GM12878 (cell line): ENCODE measurements at regions not wholly inside any gene's neighbourhood (a gene's known extent, or its start where the extent isn't known, plus 50 kb on each side); places are given as distances from the start of the nearest gene placed in this dataset.

Source experiments
- ATAC-seq: fragments of 200-7000 bp; cut with Tn5 transposase; 3 replicates; pipeline ENCODE4 v1.9.1; 2020; ENCODE audit warnings: mild to moderate bottlenecking, moderate library complexity
- BruUV-seq: library from RNA; stranded (reverse); fragments of 400-500 nt; replicated peaks from 2 replicates; lab custom pipeline; 2021; lab: Mats Ljungman, UMichigan
- CTCF ChIA-PET: fragments of 300-600 bp; sonication (Branson Sonifier 250); formaldehyde crosslinking; extraction: SDS; loops from one replicate; lab custom pipeline; 2021; ENCODE audit warnings: inconsistent platforms; lab: Yijun Ruan, JAX
- POLR2A ChIA-PET: fragments of 350-600 bp; formaldehyde crosslinking; extraction: SDS; loops from one replicate; lab custom pipeline; 2021; ENCODE audit warnings: inconsistent platforms; lab: Charles Lee
- RAD21 ChIA-PET: fragments of 300-600 bp; sonication (Branson Sonifier 250); formaldehyde crosslinking; loops from one replicate; lab custom pipeline; 2023; ENCODE audit warnings: antibody characterized with exemption; ENCODE audit not compliant: unreplicated experiment; lab: Charles Lee
- SMC1A ChIA-PET: fragments of 300-600 bp; sonication (Branson Sonifier 250); formaldehyde crosslinking; loops from one replicate; lab custom pipeline; 2023; ENCODE audit not compliant: unreplicated experiment, uncharacterized antibody; lab: Charles Lee
- DNase-seq: peaks from one replicate; pipeline ENCODE4 v3.0.0-alpha.2; 2011; ENCODE audit warnings: low read depth, low spot score
- FAIRE-seq: peaks from 3 replicates; lab custom pipeline; 2011; peaks lifted over from hg19 to GRCh38; lab: Jason Lieb, UNC
- H2AFZ ChIP-seq: 2 replicates; pipeline ENCODE4 v1.6.0; 2011; ENCODE audit warnings: low read depth, low read length, control low read depth; ENCODE audit not compliant: control insufficient read depth
- H3K27ac ChIP-seq: 2 replicates; pipeline ENCODE4 v1.5.1; 2011; ENCODE audit warnings: control low read depth; ENCODE audit not compliant: control insufficient read depth, insufficient read depth
- H3K27me3 ChIP-seq, 2 experiments: replicated peaks in 1 of 2; 2 replicates each; pipeline versions ENCODE4 v1.6.0 to v1.6.1; 2011; ENCODE audit warnings: low read length in 1 of 2; ENCODE audit not compliant: control insufficient read depth in 2 of 2, insufficient read depth in 2 of 2
- H3K36me3 ChIP-seq, 2 experiments: 2 replicates each; pipeline ENCODE4 v1.5.1; 2011; ENCODE audit warnings: low read length in 1 of 2; ENCODE audit not compliant: control insufficient read depth in 2 of 2, insufficient read depth in 2 of 2
- H3K4me1 ChIP-seq: 2 replicates; pipeline ENCODE4 v1.6.1; 2011; ENCODE audit warnings: mild to moderate bottlenecking, low read length, moderate library complexity, mixed read lengths; ENCODE audit not compliant: control insufficient read depth, insufficient read depth
- H3K4me2 ChIP-seq: 2 replicates; pipeline ENCODE4 v1.6.0; 2011; ENCODE audit warnings: control low read depth; ENCODE audit not compliant: control insufficient read depth, insufficient read depth
- H3K4me3 ChIP-seq: fragments of 200-600 bp; sonication (generic); 2 replicates; pipeline ENCODE4 v1.5.1; 2016
- H3K79me2 ChIP-seq: 2 replicates; pipeline ENCODE4 v1.6.0; 2011; ENCODE audit warnings: low read length; ENCODE audit not compliant: control insufficient read depth, insufficient read depth
- H3K9ac ChIP-seq: 2 replicates; pipeline ENCODE4 v1.8.0; 2011; ENCODE audit warnings: low read length, control low read depth, mixed read lengths; ENCODE audit not compliant: control insufficient read depth, insufficient read depth
- H3K9me3 ChIP-seq: replicated peaks from 3 replicates; pipeline ENCODE4 v1.5.1; 2011; ENCODE audit warnings: mild to moderate bottlenecking, low read length; ENCODE audit not compliant: control insufficient read depth, insufficient read depth
- H4K20me1 ChIP-seq: 2 replicates; pipeline ENCODE4 v1.6.0; 2011; ENCODE audit not compliant: control insufficient read depth, insufficient read depth
- CBX3 ChIP-seq: fragments of 200-600 bp; sonication (generic); IDR thresholded peaks from 2 replicates; pipeline ENCODE4 v1.6.1; 2016; ENCODE audit warnings: low read depth, borderline replicate concordance
- EED ChIP-seq: sonication (generic); IDR thresholded peaks from 2 replicates; pipeline ENCODE4 v1.6.1; 2016; ENCODE audit warnings: antibody characterized with exemption, low read depth
- EP300 ChIP-seq, 2 experiments: fragments of 150-350 bp in 1 of 2; IDR thresholded peaks; 2 replicates each; pipeline ENCODE4 v1.6.1; 2011 to 2012; ENCODE audit warnings: low read depth in 2 of 2, low read length in 2 of 2, borderline replicate concordance in 1 of 2, improper control_type of control experiment in 1 of 2, inconsistent platforms in 1 of 2; ENCODE audit not compliant: control insufficient read depth in 1 of 2
- HCFC1 ChIP-seq: fragments of 150-350 bp; IDR thresholded peaks from 2 replicates; pipeline ENCODE4 v1.6.1; 2014; ENCODE audit warnings: low read length
- IRF3 ChIP-seq: fragments of 450-650 bp; IDR thresholded peaks from 2 replicates; pipeline ENCODE4 v1.6.1; 2014; ENCODE audit warnings: mild to moderate bottlenecking
- RBBP5 ChIP-seq: fragments of 200-600 bp; sonication (generic); conservative IDR thresholded peaks from 2 replicates; pipeline ENCODE4 v1.6.1; 2016
- SMAD5 ChIP-seq: IDR thresholded peaks from 2 replicates; pipeline ENCODE4 v1.6.1; 2016; ENCODE audit warnings: antibody characterized with exemption, low read depth
- SPI1 ChIP-seq: IDR thresholded peaks from 2 replicates; pipeline ENCODE4 v1.6.1; 2011; ENCODE audit warnings: low read depth, mild to moderate bottlenecking, low read length, moderate library complexity, borderline replicate concordance; ENCODE audit not compliant: insufficient read depth
- SUPT20H ChIP-seq: IDR thresholded peaks from 2 replicates; pipeline ENCODE4 v1.6.1; 2011; ENCODE audit warnings: low read depth, mild to moderate bottlenecking, low read length, moderate library complexity, borderline replicate concordance; ENCODE audit not compliant: control insufficient read depth
- WRNIP1 ChIP-seq: IDR thresholded peaks from 2 replicates; pipeline ENCODE4 v1.6.1; 2011; ENCODE audit warnings: low read depth, low read length, improper control_type of control experiment, borderline replicate concordance
- ZBTB4 ChIP-seq: fragments of 450-650 bp; formaldehyde crosslinking; IDR thresholded peaks from 2 replicates; pipeline ENCODE4 v1.4.0; 2022; ENCODE audit warnings: mild to moderate bottlenecking, moderate library complexity
- WGBS: methylation state at CpG from one replicate; pipeline ENCODE4 v1.1.6; 2016; ENCODE audit warnings: low lambda C conversion rate; ENCODE audit not compliant: insufficient replicate concordance, insufficient coverage; ENCODE audit errors: missing lambda C conversion rate; 5-methylcytosine and 5-hydroxymethylcytosine counted together
- in situ Hi-C: fragments of 300-500 bp; cut with MboI; formaldehyde crosslinking; loops from 9 replicates; pipeline ENCODE4 v1.14.3; 2018; ENCODE audit warnings: mixed read lengths
- intact Hi-C: fragments of 100-400 bp; cut with micrococcal nuclease; formaldehyde crosslinking; loops from one replicate; pipeline ENCODE4 v1.14.2; 2022; ENCODE audit not compliant: unreplicated experiment
- TF ChIP-seq, protein P1 (sequence below): fragments of 450-650 bp; IDR thresholded peaks from 2 replicates; pipeline ENCODE4 v1.6.1; 2018; ENCODE audit warnings: borderline replicate concordance, mild to moderate bottlenecking; ENCODE audit not compliant: partially characterized antibody
- TF ChIP-seq, protein P2 (sequence below): IDR thresholded peaks from 2 replicates; pipeline ENCODE4 v1.6.1; 2012; ENCODE audit warnings: mild to moderate bottlenecking, low read depth, low read length

DNA sequence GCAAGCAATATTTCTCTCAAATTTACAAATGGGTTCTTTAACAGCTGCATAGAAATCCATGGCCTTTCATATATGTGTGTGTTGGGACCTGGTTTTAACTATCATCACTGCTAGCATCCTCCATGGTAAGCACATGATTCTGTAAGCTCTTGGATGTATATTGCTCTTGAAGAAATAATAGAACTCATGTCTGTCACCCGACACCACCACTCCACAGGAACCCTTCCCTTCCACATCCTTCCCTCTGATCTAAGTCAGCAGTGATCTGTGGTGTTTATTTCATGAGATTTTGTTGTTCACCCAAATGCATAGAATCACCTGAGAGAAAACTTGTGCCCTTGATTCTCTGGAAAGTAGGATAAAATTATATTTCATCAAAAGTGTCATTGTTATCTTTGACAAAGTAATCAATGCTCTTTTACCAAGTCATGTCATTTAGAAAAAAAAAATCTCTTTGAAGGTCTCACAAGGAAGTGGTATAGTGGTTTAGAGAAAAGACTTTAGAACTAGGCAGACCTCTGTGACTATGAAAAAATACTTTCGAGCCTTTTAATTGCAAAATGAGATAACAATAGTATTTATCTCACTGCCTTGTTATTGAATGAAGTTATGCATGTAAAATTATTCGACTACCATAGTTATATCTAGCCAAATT, 649.8 kb upstream of the SLC35B3 start:
- intact Hi-C loops (no loop called here), in situ Hi-C loops (no loop called here)
- Histone ChIP-seq H2AFZ (no peak overlapping the region), H4K20me1 (no peaks in the 10 kb centered on the region), H3K27me3 (no peaks in the 10 kb centered on the region), H3K4me1 (no peaks in the 10 kb centered on the region), H3K79me2 (no peaks in the 10 kb centered on the region), H3K27ac (no peak overlapping the region), H3K9ac (no peak overlapping the region), H3K9me3 (no peaks in the 10 kb centered on the region), H3K4me2 (no peak overlapping the region), H3K4me3 (no peak overlapping the region), H3K36me3 (no peaks in the 10 kb centered on the region)
- DNase-seq (no peak), FAIRE-seq (no peak), ATAC-seq (no peak)
- ChIA-PET RAD21 (no interaction called here), POLR2A (no interaction called here), SMC1A (no interaction called here), CTCF (no interaction called here)
- 7% methylated on average over 3 of the region's 3 CpGs for WGBS
- BruUV-seq, result no TSS peak
- TF ChIP-seq SUPT20H, result no peak
- no peak for TF ChIP-seq EP300 (IDR thresholded peaks at IDR 0.05; ENCODE audit: borderline replicate concordance in 1 of 2, control insufficient read depth in 1 of 2, low read depth in 2 of 2, low read length in 2 of 2)
- TF ChIP-seq HCFC1, result no peak
- no peak for TF ChIP-seq EED
- no peak for TF ChIP-seq IRF3
- no peak for TF ChIP-seq RBBP5
- TF ChIP-seq, protein P1, sequence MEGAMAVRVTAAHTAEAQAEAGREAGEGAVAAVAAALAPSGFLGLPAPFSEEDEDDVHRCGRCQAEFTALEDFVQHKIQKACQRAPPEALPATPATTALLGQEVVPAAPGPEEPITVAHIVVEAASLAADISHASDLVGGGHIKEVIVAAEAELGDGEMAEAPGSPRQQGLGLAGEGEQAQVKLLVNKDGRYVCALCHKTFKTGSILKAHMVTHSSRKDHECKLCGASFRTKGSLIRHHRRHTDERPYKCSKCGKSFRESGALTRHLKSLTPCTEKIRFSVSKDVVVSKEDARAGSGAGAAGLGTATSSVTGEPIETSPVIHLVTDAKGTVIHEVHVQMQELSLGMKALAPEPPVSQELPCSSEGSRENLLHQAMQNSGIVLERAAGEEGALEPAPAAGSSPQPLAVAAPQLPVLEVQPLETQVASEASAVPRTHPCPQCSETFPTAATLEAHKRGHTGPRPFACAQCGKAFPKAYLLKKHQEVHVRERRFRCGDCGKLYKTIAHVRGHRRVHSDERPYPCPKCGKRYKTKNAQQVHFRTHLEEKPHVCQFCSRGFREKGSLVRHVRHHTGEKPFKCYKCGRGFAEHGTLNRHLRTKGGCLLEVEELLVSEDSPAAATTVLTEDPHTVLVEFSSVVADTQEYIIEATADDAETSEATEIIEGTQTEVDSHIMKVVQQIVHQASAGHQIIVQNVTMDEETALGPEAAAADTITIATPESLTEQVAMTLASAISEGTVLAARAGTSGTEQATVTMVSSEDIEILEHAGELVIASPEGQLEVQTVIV, result no peak
- TF ChIP-seq, protein P2, sequence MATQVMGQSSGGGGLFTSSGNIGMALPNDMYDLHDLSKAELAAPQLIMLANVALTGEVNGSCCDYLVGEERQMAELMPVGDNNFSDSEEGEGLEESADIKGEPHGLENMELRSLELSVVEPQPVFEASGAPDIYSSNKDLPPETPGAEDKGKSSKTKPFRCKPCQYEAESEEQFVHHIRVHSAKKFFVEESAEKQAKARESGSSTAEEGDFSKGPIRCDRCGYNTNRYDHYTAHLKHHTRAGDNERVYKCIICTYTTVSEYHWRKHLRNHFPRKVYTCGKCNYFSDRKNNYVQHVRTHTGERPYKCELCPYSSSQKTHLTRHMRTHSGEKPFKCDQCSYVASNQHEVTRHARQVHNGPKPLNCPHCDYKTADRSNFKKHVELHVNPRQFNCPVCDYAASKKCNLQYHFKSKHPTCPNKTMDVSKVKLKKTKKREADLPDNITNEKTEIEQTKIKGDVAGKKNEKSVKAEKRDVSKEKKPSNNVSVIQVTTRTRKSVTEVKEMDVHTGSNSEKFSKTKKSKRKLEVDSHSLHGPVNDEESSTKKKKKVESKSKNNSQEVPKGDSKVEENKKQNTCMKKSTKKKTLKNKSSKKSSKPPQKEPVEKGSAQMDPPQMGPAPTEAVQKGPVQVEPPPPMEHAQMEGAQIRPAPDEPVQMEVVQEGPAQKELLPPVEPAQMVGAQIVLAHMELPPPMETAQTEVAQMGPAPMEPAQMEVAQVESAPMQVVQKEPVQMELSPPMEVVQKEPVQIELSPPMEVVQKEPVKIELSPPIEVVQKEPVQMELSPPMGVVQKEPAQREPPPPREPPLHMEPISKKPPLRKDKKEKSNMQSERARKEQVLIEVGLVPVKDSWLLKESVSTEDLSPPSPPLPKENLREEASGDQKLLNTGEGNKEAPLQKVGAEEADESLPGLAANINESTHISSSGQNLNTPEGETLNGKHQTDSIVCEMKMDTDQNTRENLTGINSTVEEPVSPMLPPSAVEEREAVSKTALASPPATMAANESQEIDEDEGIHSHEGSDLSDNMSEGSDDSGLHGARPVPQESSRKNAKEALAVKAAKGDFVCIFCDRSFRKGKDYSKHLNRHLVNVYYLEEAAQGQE, result no peak
- no peak for TF ChIP-seq SMAD5
- no peak for TF ChIP-seq SPI1
- TF ChIP-seq ZBTB4, result no peak
- no peak for TF ChIP-seq CBX3
- no peak for TF ChIP-seq WRNIP1
